K562 (cell line): ENCODE measurements at regions not wholly inside any gene's neighbourhood (a gene's known extent, or its start where the extent isn't known, plus 50 kb on each side); places are given as distances from the start of the nearest gene placed in this dataset.
A peak's percentile ranks its signal among the peaks of the same experiment; 100 is the strongest.

Experiments used
- BRD9 ChIP-seq: fragments of 450-650 bp; IDR thresholded peaks from 2 replicates; pipeline ENCODE4 v1.6.1; 2018; ENCODE audit warnings: low read depth; ENCODE audit not compliant: partially characterized antibody
- EHMT2 ChIP-seq: fragments of 450-650 bp; IDR thresholded peaks from 2 replicates; pipeline ENCODE4 v1.6.1; 2018; ENCODE audit warnings: antibody characterized with exemption
- ELF2 ChIP-seq: fragments of 250-450 bp; sonication (Bioruptor Pico); IDR thresholded peaks from 2 replicates; pipeline ENCODE4 v1.5.0; 2021; ENCODE audit warnings: mild to moderate bottlenecking
- FOS ChIP-seq: IDR thresholded peaks from 3 replicates; pipeline ENCODE4 v1.6.1; 2011; ENCODE audit not compliant: insufficient read length; ENCODE audit errors: extremely low read depth
- MCM7 ChIP-seq, 2 experiments: fragments of 450-650 bp; IDR thresholded peaks; 2 replicates each; pipeline ENCODE4 v1.6.1; 2016 to 2018
- MEIS2 ChIP-seq: fragments of 450-650 bp; IDR thresholded peaks from 2 replicates; pipeline ENCODE4 v1.6.1; 2014; ENCODE audit warnings: mild to moderate bottlenecking; ENCODE audit not compliant: partially characterized antibody
- MIER1 ChIP-seq: fragments of 450-650 bp; IDR thresholded peaks from 2 replicates; pipeline ENCODE4 v1.6.1; 2016; ENCODE audit warnings: antibody characterized with exemption, mild to moderate bottlenecking, low read depth
- POLR2AphosphoS2 ChIP-seq: IDR thresholded peaks from 2 replicates; pipeline ENCODE4 v1.6.1; 2012; ENCODE audit warnings: low read length, improper control_type of control experiment
- TF ChIP-seq, protein P1 (sequence below): fragments of 250-450 bp; sonication (Bioruptor Pico); IDR thresholded peaks from 2 replicates; pipeline ENCODE4 v1.8.0; 2021; ENCODE audit warnings: mild to moderate bottlenecking, moderate library complexity
- TF ChIP-seq, protein P2 (sequence below), 2 experiments: IDR thresholded peaks; 2 replicates each; pipeline ENCODE4 v1.6.1; 2012; ENCODE audit warnings: improper control_type of control experiment in 2 of 2, low read depth in 2 of 2, low read length in 2 of 2, borderline replicate concordance in 1 of 2
- TF ChIP-seq, protein P3 (sequence below), 2 experiments: fragments of 450-650 bp; formaldehyde crosslinking in 1 of 2; IDR thresholded peaks; 2 replicates each; pipeline versions ENCODE4 v1.4.0 to v1.6.1; 2014 to 2020; ENCODE audit warnings: mild to moderate bottlenecking in 2 of 2, borderline replicate concordance in 1 of 2, low read depth in 1 of 2
- TF ChIP-seq, protein P4 (sequence below): fragments of 450-650 bp; formaldehyde crosslinking; IDR thresholded peaks from 2 replicates; pipeline ENCODE4 v1.4.0; 2020; ENCODE audit warnings: mild to moderate bottlenecking, mixed read lengths
- TF ChIP-seq, protein P5 (sequence below): fragments of 450-650 bp; IDR thresholded peaks from 2 replicates; pipeline ENCODE4 v1.6.1; 2016

DNA sequence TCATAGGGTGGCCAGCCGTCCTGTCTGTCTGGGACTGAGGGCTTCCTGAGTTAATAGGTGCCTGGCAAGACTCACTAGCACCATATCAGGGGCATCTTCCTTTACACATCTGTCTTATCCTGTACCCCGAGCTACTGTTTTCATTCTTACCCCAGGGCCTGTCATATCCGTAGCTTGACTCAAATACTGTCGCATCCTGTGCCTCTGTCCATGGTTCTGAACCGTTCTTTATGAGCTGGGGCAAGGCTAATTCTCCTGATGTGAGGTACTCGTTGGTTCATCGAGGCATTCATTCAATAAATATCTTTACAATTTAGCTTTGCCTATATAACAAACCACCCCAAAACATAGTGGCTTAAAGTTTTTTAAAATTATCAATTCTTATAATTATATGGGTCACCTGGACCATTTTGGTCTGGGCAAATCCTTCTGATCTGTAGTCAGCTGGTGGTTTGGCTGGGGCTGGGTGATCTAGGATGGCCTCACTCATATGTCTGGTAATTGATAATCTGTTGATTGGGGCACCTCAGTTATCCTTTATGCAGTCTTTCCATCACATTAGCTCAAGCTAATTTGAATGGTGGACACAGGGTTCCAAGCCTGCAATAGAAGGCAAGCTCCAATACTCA is 121.2 kb downstream of the TLE3 start (continued):
- TF ChIP-seq, protein P1, sequence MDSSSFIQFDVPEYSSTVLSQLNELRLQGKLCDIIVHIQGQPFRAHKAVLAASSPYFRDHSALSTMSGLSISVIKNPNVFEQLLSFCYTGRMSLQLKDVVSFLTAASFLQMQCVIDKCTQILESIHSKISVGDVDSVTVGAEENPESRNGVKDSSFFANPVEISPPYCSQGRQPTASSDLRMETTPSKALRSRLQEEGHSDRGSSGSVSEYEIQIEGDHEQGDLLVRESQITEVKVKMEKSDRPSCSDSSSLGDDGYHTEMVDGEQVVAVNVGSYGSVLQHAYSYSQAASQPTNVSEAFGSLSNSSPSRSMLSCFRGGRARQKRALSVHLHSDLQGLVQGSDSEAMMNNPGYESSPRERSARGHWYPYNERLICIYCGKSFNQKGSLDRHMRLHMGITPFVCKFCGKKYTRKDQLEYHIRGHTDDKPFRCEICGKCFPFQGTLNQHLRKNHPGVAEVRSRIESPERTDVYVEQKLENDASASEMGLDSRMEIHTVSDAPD, result no peak
- TF ChIP-seq FOS, result no peak
- no peak for TF ChIP-seq MCM7 (IDR thresholded peaks at IDR 0.05)
- peak; percentile 87 for TF ChIP-seq MIER1
- TF ChIP-seq ELF2, result no peak
- TF ChIP-seq, protein P2, sequence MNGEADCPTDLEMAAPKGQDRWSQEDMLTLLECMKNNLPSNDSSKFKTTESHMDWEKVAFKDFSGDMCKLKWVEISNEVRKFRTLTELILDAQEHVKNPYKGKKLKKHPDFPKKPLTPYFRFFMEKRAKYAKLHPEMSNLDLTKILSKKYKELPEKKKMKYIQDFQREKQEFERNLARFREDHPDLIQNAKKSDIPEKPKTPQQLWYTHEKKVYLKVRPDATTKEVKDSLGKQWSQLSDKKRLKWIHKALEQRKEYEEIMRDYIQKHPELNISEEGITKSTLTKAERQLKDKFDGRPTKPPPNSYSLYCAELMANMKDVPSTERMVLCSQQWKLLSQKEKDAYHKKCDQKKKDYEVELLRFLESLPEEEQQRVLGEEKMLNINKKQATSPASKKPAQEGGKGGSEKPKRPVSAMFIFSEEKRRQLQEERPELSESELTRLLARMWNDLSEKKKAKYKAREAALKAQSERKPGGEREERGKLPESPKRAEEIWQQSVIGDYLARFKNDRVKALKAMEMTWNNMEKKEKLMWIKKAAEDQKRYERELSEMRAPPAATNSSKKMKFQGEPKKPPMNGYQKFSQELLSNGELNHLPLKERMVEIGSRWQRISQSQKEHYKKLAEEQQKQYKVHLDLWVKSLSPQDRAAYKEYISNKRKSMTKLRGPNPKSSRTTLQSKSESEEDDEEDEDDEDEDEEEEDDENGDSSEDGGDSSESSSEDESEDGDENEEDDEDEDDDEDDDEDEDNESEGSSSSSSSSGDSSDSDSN (IDR thresholded peaks at IDR 0.05; ENCODE audit: borderline replicate concordance in 1 of 2, low read depth in 2 of 2, low read length in 2 of 2), result no peak
- TF ChIP-seq, protein P3, sequence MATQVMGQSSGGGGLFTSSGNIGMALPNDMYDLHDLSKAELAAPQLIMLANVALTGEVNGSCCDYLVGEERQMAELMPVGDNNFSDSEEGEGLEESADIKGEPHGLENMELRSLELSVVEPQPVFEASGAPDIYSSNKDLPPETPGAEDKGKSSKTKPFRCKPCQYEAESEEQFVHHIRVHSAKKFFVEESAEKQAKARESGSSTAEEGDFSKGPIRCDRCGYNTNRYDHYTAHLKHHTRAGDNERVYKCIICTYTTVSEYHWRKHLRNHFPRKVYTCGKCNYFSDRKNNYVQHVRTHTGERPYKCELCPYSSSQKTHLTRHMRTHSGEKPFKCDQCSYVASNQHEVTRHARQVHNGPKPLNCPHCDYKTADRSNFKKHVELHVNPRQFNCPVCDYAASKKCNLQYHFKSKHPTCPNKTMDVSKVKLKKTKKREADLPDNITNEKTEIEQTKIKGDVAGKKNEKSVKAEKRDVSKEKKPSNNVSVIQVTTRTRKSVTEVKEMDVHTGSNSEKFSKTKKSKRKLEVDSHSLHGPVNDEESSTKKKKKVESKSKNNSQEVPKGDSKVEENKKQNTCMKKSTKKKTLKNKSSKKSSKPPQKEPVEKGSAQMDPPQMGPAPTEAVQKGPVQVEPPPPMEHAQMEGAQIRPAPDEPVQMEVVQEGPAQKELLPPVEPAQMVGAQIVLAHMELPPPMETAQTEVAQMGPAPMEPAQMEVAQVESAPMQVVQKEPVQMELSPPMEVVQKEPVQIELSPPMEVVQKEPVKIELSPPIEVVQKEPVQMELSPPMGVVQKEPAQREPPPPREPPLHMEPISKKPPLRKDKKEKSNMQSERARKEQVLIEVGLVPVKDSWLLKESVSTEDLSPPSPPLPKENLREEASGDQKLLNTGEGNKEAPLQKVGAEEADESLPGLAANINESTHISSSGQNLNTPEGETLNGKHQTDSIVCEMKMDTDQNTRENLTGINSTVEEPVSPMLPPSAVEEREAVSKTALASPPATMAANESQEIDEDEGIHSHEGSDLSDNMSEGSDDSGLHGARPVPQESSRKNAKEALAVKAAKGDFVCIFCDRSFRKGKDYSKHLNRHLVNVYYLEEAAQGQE (IDR thresholded peaks at IDR 0.05; ENCODE audit: borderline replicate concordance), result peak; percentile 98
- TF ChIP-seq, protein P3 (CRISPR knock-in tag; IDR thresholded peaks at IDR 0.05; ENCODE audit: low read depth), result peak; percentile 93
- TF ChIP-seq, protein P4, sequence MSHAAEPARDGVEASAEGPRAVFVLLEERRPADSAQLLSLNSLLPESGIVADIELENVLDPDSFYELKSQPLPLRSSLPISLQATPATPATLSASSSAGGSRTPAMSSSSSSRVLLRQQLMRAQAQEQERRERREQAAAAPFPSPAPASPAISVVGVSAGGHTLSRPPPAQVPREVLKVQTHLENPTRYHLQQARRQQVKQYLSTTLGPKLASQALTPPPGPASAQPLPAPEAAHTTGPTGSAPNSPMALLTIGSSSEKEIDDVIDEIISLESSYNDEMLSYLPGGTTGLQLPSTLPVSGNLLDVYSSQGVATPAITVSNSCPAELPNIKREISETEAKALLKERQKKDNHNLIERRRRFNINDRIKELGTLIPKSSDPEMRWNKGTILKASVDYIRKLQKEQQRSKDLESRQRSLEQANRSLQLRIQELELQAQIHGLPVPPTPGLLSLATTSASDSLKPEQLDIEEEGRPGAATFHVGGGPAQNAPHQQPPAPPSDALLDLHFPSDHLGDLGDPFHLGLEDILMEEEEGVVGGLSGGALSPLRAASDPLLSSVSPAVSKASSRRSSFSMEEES (CRISPR knock-in tag), result no peak
- TF ChIP-seq POLR2AphosphoS2, result no peak
- TF ChIP-seq EHMT2, result peak; percentile 94
- TF ChIP-seq MEIS2, result no peak
- TF ChIP-seq BRD9, result no peak
- TF ChIP-seq, protein P5, sequence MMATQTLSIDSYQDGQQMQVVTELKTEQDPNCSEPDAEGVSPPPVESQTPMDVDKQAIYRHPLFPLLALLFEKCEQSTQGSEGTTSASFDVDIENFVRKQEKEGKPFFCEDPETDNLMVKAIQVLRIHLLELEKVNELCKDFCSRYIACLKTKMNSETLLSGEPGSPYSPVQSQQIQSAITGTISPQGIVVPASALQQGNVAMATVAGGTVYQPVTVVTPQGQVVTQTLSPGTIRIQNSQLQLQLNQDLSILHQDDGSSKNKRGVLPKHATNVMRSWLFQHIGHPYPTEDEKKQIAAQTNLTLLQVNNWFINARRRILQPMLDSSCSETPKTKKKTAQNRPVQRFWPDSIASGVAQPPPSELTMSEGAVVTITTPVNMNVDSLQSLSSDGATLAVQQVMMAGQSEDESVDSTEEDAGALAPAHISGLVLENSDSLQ, result no peak
